OCI-LY3 (cell line): ENCODE measurements at regions not wholly inside any gene's neighbourhood (a gene's known extent, or its start where the extent isn't known, plus 50 kb on each side); places are given as distances from the start of the nearest gene placed in this dataset.

Experiments used
- H2AFZ ChIP-seq: fragments of 200-600, 300-600 bp; shearing (Covaris generic); 2 replicates; pipeline ENCODE4 v1.6.0; 2014; ENCODE audit warnings: antibody characterized with exemption, low read depth, low read length
- H3K27ac ChIP-seq: fragments of 200-600, 300-600 bp; sonication (generic); 2 replicates; pipeline ENCODE4 v1.5.1; 2014; ENCODE audit warnings: mild to moderate bottlenecking, low read length, moderate library complexity, mixed read lengths
- H3K27me3 ChIP-seq: fragments of 200-600, 300-600 bp; sonication (generic); 2 replicates; pipeline ENCODE4 v1.6.1; 2014; ENCODE audit warnings: low read depth, low read length, mixed read lengths
- H3K36me3 ChIP-seq: fragments of 200-600, 300-600 bp; sonication (generic); replicated peaks from 2 replicates; pipeline ENCODE3; 2014; ENCODE audit warnings: low read depth, low read length, mixed read lengths
- H3K4me1 ChIP-seq: fragments of 300-600, 200-600 bp; sonication (generic); 2 replicates; pipeline ENCODE4 v1.6.1; 2014; ENCODE audit warnings: low read length, mixed read lengths
- H3K4me2 ChIP-seq: fragments of 200-600, 300-600 bp; sonication (generic); 2 replicates; pipeline ENCODE4 v1.6.1; 2014; ENCODE audit warnings: low read length, mixed read lengths
- H3K4me3 ChIP-seq: fragments of 300-600, 200-600 bp; sonication (generic); 2 replicates; pipeline ENCODE4 v1.5.1; 2014; ENCODE audit warnings: antibody characterized with exemption, mild to moderate bottlenecking, low read length, moderate library complexity
- H3K79me2 ChIP-seq: fragments of 300-600, 200-600 bp; shearing (Covaris generic); 2 replicates; pipeline ENCODE4 v1.6.1; 2014; ENCODE audit warnings: mild to moderate bottlenecking, low read length, mixed read lengths
- H3K9ac ChIP-seq: fragments of 300-600, 200-600 bp; shearing (Covaris generic); 2 replicates; pipeline ENCODE4 v1.6.0; 2014; ENCODE audit warnings: mild to moderate bottlenecking, low read length, moderate library complexity
- H3K9me3 ChIP-seq: fragments of 200-600, 300-600 bp; shearing (Covaris generic); 2 replicates; pipeline ENCODE4 v1.6.1; 2014; ENCODE audit warnings: low read length, mixed read lengths; ENCODE audit not compliant: insufficient read depth
- H4K20me1 ChIP-seq: fragments of 200-600, 300-600 bp; sonication (generic); 2 replicates; pipeline ENCODE4 v1.6.1; 2016; ENCODE audit warnings: low read length, mixed read lengths; ENCODE audit not compliant: insufficient read depth
- CTCF ChIP-seq: fragments of 200-600, 300-600 bp; sonication (generic); IDR thresholded peaks from 2 replicates; pipeline ENCODE4 v1.5.1; 2014; ENCODE audit warnings: antibody characterized with exemption, low read length, low read depth
- EZH2phosphoT487 ChIP-seq: fragments of 200-600 bp; shearing (Covaris generic); IDR thresholded peaks from 2 replicates; pipeline ENCODE4 v1.6.1; 2018; ENCODE audit warnings: antibody characterized with exemption, mixed run types, low read depth

DNA sequence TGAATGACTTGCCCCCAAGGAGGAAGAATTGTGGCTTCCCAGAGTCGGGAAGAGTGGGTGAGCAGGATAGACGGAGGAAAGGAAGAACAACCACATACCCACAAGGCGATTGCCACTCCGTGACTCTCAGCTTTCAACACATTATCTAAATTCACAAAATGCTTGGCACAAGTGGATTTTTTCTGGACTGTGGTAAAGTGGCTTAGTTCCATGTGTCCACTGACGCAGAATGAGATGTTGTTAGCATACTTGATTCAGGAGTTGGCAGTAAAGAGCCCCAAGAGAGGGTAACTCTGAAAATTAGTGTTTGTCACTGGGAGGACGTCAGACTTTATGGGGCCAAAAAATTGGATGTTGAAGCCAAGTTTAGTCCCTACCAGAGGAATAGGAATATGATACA lies 198.8 kb upstream of the CTNNB1 start:
- H4K20me1 ChIP-seq, result no peaks in the 10 kb centered on the region
- H3K36me3 ChIP-seq, result no peaks in the 10 kb centered on the region
- H3K4me3 ChIP-seq, result no peak overlapping the region
- TF ChIP-seq CTCF (no peak), EZH2phosphoT487 (no peak)
- H3K27me3 ChIP-seq, result peaks cover 32% of the 10 kb centered on the region
- H3K9me3 ChIP-seq, result no peaks in the 10 kb centered on the region
- H2AFZ ChIP-seq, result no peak overlapping the region
- no peaks in the 10 kb centered on the region for H3K79me2 ChIP-seq
- H3K4me1 ChIP-seq, result no peaks in the 10 kb centered on the region
- no peak overlapping the region for H3K4me2 ChIP-seq
- no peak overlapping the region for H3K27ac ChIP-seq
- H3K9ac ChIP-seq, result no peak overlapping the region

- H2AFZ ChIP-seq, result no peak overlapping the region
- H3K27ac ChIP-seq, result no peak overlapping the region
- no peak overlapping the region for H3K4me3 ChIP-seq
- H3K4me2 ChIP-seq, result no peak overlapping the region
- H3K36me3 ChIP-seq, result no peaks in the 10 kb centered on the region
- TF ChIP-seq CTCF (no peak), EZH2phosphoT487 (no peak)
- no peaks in the 10 kb centered on the region for H3K79me2 ChIP-seq
- H3K9ac ChIP-seq, result no peak overlapping the region
- no peaks in the 10 kb centered on the region for H3K9me3 ChIP-seq
- peaks cover 36% of the 10 kb centered on the region for H3K27me3 ChIP-seq
- H4K20me1 ChIP-seq, result no peaks in the 10 kb centered on the region
- no peaks in the 10 kb centered on the region for H3K4me1 ChIP-seq
Measured at GRCh38 chr3:41001556-41001955, 197.7 kb upstream of the CTNNB1 start.

- Histone ChIP-seq H3K27ac (no peak overlapping the region), H3K36me3 (no peaks in the 10 kb centered on the region), H3K4me2 (no peak overlapping the region)
Measured at GRCh38 chr3:41002104-41002503, 197.2 kb upstream of the CTNNB1 start.

DNA sequence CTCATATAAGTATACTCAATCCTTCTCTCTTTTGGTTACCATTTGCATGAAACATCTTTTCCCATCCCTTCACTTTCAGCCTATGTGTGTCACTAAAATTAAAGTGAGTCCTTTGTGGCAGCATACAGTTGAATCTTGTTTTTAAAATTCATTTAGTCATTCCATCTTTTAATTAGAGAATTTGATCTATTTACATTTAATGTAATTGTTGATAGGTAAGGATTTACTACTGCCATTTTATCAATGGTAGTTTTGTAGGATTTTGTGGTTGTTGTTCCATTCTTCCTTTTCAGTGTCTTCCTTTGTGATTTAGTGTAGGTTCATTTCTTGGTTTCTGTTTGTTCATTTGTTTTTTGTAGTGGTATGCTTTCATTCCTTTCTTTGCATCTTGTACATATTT lies 191.9 kb upstream of the CTNNB1 start:
- Histone ChIP-seq H2AFZ (no peak overlapping the region), H3K27ac (no peak overlapping the region), H4K20me1 (no peaks in the 10 kb centered on the region), H3K4me2 (no peak overlapping the region), H3K4me1 (no peaks in the 10 kb centered on the region), H3K27me3 (peaks cover 28% of the 10 kb centered on the region; the same call in 1 of the 2 replicates), H3K79me2 (no peaks in the 10 kb centered on the region), H3K9ac (no peak overlapping the region), H3K36me3 (peaks cover 2% of the 10 kb centered on the region), H3K9me3 (peaks cover 8% of the 10 kb centered on the region; the same call in 1 of the 2 replicates), H3K4me3 (no peak overlapping the region)
- no peak for TF ChIP-seq EZH2phosphoT487
- no peak for TF ChIP-seq CTCF

More at GRCh38 chr3:41002104-41002503, 197.2 kb upstream of the CTNNB1 start:
- no peaks in the 10 kb centered on the region for H4K20me1 ChIP-seq
- no peak overlapping the region for H3K9ac ChIP-seq
- no peaks in the 10 kb centered on the region for H3K9me3 ChIP-seq
- H2AFZ ChIP-seq, result no peak overlapping the region
- peaks cover 36% of the 10 kb centered on the region for H3K27me3 ChIP-seq
- no peaks in the 10 kb centered on the region for H3K79me2 ChIP-seq
- no peak overlapping the region for H3K4me3 ChIP-seq
- TF ChIP-seq CTCF (no peak), EZH2phosphoT487 (no peak)
- H3K4me1 ChIP-seq, result no peaks in the 10 kb centered on the region
